ENCODE measurements at regions not wholly inside any gene's neighbourhood (a gene's known extent, or its start where the extent isn't known, plus 50 kb on each side); places are given as distances from the start of the nearest gene placed in this dataset.
"Not testable (repeated sequence)": the region's sequence is repeated elsewhere in the genome, so short reads cannot be mapped to it uniquely, and the experiment has no call there.

DNA sequence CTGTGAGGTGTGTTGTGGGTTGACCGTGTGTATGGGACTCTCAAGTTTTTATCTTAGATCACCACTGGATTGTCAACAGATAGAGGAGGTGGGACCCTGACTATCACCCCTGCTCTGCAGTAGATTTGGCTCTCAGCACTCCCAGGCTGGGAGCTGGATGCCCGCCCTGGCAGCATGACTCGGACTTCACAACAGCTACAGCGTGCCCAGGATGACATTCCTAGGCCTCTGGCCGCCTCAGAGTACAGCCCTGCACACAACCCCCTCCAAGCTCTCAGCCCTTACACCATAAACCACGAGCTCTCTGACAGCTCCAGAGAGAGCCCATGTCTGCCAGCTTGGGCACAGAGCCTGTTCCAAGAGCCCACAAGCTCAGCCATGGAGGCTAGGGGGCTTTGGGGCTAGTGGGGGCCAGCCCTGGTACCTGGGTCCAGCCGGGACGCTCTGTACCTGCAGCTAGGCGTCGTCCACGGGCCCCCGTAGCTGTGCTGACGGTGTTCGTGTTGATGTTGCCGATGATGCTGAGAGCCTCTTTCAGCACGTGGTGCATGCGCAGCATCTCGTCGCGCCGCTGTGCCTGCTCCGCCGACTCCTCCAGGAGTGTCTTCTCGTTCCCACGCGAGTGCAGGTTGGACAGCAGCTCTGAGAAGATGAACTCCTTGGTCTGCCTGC lies 66.1 kb upstream of the LYSMD4 start:
- H3K9me3 Mint-ChIP-seq; H3K36me3 Mint-ChIP-seq (ENCODE audit: low read depth); DNase-seq; H3K27me3 Mint-ChIP-seq; H3K4me1 Mint-ChIP-seq; H3K4me3 Mint-ChIP-seq; H3K27ac Mint-ChIP-seq; intact Hi-C loops (cut with micrococcal nuclease): not testable (repeated sequence)

DNA sequence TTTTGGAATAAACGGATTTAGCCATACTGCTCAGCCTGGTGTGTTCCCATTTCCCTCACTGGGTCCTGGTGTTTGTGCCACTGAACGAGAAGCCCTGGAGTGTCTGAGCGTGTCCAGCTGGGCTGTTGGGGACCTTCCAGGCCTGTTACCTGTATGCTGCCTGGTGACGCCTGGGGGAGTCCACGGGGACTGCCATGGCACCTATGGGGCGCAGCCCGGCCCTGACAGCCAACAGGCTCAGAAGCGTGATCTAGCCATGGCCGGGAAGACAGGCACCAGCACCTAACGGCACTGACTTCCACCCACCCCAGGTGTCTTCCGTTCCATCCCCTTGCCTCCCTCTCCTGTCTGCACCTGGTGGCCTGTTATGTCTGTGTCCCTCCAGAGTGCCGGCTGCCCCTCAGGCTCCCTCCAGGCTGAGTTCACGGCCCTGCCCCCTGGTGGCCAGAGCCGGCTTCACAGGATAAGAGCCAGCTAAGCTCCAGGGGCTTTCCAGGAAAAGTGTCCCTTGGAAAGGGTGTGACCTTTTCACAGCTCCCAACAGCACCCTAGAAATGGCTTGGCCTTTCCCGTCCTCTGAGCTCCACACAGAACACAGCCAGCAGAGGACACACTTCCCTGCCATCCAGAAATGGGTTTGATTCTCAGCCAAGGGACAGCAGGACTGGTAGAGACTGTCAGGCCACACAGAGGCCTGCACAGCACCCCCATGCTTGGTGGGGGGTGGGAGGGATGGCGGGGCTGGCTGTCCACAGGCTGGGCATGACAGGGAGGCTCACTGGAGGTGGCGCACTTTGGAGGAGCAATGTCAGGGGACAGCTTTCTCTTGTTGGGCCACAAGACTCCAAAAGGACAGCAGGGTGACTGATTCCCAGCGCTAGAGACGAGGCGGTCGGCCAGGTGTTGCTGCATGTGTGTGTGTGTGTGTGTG lies 64.0 kb upstream of the LYSMD4 start:
- H3K27ac Mint-ChIP-seq; H3K4me3 Mint-ChIP-seq; H3K4me1 Mint-ChIP-seq; H3K36me3 Mint-ChIP-seq (ENCODE audit: low read depth); intact Hi-C loops (cut with micrococcal nuclease); H3K27me3 Mint-ChIP-seq; DNase-seq; H3K9me3 Mint-ChIP-seq: not testable (repeated sequence)

DNA sequence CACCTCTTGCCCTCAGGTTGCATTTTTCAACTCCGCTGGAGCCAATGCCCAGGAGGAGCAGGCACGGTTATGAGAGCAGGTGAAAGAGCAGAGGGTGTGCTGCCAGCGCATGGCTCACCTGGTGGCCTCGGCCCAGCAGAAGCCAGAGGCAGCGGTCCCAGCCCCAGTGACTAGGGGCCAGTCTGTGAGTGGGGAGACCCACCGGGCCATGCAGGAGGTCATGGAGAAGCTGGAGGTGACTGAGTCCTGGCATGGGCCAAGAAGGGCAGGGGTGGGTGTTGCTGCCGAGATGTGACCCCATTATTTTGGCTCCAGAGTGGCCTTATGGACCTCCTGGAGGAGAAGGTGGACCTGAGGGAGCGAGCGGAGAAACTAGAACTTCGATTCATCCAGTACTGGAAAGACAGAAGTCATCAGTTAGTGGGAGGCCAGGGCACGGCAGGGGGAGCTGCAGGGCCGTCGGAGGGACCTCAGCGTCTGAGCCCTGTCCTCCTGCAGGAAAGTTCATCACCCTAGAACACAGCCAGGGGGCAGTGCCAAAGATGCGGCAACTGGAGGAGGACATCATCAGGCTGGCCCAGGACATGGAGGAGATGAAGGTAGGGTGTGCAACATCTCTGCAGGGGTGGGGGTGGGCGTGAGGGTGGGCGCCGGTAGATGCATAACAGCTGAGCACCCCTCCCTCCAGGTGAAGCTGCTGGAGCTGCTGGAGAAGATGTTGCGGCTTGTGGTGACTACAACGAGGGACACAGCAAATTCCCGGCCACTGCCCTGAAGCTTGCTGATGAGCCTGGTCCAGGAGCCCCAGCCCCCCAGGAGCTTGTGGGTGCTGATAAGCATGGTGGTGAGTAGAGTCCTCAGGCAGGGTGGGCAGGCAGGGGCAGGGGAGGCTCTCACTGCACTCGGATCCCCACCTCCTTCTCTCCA lies 58.9 kb upstream of the LYSMD4 start:
- peaks cover 13% of the 10 kb centered on the region for H3K27me3 Mint-ChIP-seq
- H3K27ac Mint-ChIP-seq; intact Hi-C loops (cut with micrococcal nuclease): not testable (repeated sequence)

DNA sequence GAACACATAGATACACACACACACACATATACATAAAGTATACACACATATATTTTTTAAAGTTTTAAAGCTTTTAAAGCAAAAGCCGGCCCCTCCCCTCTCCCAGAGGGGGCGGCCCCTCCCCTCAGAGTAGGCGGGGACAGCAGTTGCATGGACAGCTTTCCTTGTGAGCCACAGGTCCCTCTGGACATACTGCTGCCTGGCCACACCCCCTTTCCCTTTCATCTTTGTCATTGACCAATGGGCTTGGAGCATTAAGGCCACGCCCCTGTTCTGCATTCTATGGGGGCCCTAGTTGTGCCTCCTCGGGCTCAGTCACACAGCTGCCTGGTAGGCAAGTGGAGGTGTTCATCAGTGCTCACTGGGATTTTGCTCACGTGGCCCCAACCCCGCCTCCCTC lies 57.5 kb upstream of the LYSMD4 start:
- peaks cover 19% of the 10 kb centered on the region for H3K27me3 Mint-ChIP-seq
- H3K27ac Mint-ChIP-seq; intact Hi-C loops (cut with micrococcal nuclease): not testable (repeated sequence)

More for the DNA sequence above, 58.9 kb upstream of the LYSMD4 start:
- not testable (repeated sequence) for DNase-seq; H3K4me3 Mint-ChIP-seq; H3K36me3 Mint-ChIP-seq (ENCODE audit: low read depth); H3K4me1 Mint-ChIP-seq; H3K9me3 Mint-ChIP-seq

DNA sequence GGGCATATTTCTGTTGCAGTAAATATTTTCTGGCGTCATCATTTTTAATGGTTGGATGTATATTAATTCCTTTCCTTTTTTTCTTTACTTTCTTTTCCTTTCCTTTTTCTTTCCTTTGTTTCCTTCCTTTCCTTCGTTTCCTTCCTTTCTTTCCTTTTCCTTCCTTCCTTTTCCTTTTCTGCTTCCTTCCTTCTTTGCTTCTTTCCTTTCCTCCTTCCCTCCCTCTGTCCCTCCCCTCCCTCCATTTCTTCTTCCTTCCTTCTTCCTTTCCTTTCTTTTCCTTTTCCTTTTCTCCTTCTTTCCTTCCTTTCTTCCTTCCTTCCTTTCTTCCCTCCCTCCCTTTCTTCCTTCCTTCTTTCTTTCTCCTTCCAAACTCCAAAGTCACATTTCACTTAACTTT lies 54.9 kb upstream of the LYSMD4 start:
- DNase-seq, result no peak
- Mint-ChIP-seq H3K4me1 (no peaks in the 10 kb centered on the region), H3K27ac (no peak overlapping the region), H3K4me3 (no peak overlapping the region), H3K27me3 (peaks cover 19% of the 10 kb centered on the region), H3K36me3 (ENCODE audit: low read depth) (no peaks in the 10 kb centered on the region), H3K9me3 (no peaks in the 10 kb centered on the region)
- intact Hi-C loops (cut with micrococcal nuclease), result no loop called here

More for the DNA sequence above, 57.5 kb upstream of the LYSMD4 start:
- not testable (repeated sequence) for H3K4me1 Mint-ChIP-seq; H3K36me3 Mint-ChIP-seq (ENCODE audit: low read depth); H3K9me3 Mint-ChIP-seq; H3K4me3 Mint-ChIP-seq; DNase-seq

DNA sequence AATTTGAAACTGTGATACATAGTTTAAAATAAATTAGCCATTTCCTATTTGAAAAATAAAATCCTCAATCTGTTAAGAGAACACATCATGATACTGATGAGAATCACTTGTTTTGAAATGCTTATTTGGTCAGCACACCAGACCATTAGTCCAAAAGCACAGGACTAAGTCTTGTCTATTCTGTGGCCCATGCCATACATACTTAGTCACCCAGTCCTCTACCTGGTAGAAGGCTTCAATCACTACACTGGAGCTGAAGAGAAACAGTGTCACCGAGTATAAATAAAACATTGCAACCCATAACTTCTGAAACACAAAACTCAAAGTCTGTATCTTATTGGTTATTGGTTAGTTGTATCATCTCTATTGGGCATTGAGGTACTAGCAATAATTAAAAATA lies 51.6 kb upstream of the LYSMD4 start:
- H3K9me3 Mint-ChIP-seq; intact Hi-C loops (cut with micrococcal nuclease); H3K4me1 Mint-ChIP-seq; DNase-seq; H3K4me3 Mint-ChIP-seq; H3K27ac Mint-ChIP-seq; H3K36me3 Mint-ChIP-seq (ENCODE audit: low read depth): not testable (repeated sequence)
- H3K27me3 Mint-ChIP-seq, result peaks cover 26% of the 10 kb centered on the region

DNA sequence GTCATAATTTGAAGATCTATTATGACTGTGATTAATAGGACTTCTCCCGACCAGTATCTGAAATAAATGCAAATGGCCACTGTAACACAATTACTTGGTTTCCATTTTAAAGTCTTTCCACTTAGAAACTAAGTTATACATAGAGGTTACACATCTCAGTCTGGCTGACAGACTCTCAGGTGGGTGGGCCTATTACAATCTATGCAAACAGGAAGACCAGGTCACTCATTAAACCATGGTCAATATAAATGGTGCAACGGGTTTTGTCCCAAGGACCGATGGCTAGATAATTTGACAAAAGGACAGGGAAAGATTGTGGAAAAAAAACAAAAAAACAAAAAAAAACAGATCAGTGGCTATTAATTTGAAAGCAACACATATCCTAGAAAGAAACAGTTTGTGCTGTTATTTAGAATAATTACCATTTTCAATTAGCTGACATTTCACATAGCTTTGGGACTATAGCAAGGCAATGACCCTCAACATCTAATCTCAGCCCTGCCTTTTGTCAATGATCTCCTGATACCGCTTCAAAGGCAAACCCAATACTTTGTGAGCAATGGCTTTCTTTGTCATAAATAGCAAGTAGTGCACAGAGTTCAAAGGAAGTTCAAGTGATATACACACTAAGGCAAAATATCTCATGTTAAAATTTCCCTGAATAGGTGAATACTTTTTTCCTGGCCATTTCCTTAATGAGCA lies 50.8 kb upstream of the LYSMD4 start:
- H3K4me1 Mint-ChIP-seq; H3K9me3 Mint-ChIP-seq; H3K4me3 Mint-ChIP-seq; H3K36me3 Mint-ChIP-seq (ENCODE audit: low read depth); H3K27ac Mint-ChIP-seq; DNase-seq; intact Hi-C loops (cut with micrococcal nuclease): not testable (repeated sequence)
- H3K27me3 Mint-ChIP-seq, result peaks cover 21% of the 10 kb centered on the region
